ENCODE measurements at regions not wholly inside any gene's neighbourhood (a gene's known extent, or its start where the extent isn't known, plus 50 kb on each side); places are given as distances from the start of the nearest gene placed in this dataset.

- Histone ChIP-seq H3K27me3 (no peaks in the 10 kb centered on the region), H3K36me3 (no peaks in the 10 kb centered on the region), H3K4me3 (no peak overlapping the region), H3K27ac (replicated peaks in 1 of 4) (no peak overlapping the region), H3K4me1 (no peaks in the 10 kb centered on the region), H3K9me3 (no peaks in the 10 kb centered on the region)
- intact Hi-C loops (cut with DNase I): no loop called here
- DNase-seq (ENCODE audit: extremely low spot score): no peak
- 84% methylated on average over 5 of the region's 5 CpGs for WGBS
- TF ChIP-seq POLR2AphosphoS5 (IDR thresholded peaks at IDR 0.05) (no peak), CTCF (IDR thresholded peaks at IDR 0.05) (no peak), POLR2A (IDR thresholded peaks at IDR 0.05; ENCODE audit: low read depth) (no peak), EP300 (IDR thresholded peaks at IDR 0.05) (no peak)
Measured at GRCh38 chr20:48094196-48094749, 309.0 kb upstream of the SULF2 start.

DNA sequence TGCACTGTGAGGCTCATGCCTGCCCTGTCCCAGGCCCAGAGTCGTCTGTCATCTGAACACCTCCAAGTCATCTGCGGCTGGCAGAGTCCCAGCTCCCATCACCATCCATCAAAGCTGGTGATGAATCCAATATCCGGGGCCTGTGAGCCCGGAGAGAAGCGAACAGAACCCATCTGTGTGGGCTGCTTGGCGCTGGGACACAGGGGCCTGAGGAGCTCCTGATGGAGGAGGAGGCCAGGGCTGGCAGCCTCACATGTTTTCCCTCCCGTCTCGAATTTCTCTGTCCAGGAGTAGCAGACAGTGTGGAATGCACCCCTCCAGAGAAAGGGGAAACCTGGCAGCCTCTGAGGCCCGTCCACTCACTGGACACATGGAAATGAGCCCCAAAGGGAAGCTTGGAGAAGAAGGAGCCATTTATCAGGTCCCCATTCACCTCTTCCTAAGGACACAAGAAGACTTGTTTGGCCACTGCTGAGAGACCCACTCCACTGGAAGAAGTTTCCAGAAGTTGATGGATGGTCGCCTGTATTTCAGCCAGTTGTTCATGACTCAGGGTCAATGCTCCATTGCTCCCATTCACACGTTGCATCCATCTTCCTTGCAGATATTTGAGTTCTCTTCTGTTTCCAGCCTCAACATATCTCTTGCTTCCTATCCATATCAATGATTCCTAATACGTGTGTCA, 307.5 kb upstream of the SULF2 start:
- H3K4me1 ChIP-seq: no peaks in the 10 kb centered on the region
- no peaks in the 10 kb centered on the region for H3K27me3 ChIP-seq
- no peak for TF ChIP-seq POLR2AphosphoS5 (IDR thresholded peaks at IDR 0.05)
- TF ChIP-seq CTCF (IDR thresholded peaks at IDR 0.05): no peak
- TF ChIP-seq POLR2A (IDR thresholded peaks at IDR 0.05; ENCODE audit: low read depth): no peak
- no peak for TF ChIP-seq EP300 (IDR thresholded peaks at IDR 0.05)

DNA sequence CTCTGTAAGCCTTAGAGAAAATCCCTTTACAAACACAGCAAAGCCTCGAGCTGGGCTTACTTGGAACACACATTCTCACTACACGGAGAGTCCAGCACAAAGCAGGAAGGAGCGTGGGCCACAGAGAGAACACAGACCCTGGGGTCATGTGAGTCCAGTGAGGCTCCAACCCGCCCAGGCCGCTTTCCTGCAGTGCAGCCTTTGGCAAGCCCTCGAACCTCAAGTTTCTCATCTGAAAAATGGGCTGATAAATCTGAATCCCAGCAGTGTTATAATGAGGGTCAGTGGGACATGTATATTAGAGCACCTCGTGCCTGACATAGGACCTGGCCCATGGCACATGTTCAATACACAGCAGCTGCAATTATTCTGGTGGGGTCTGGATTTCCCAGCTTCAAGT, 305.5 kb upstream of the SULF2 start:
- WGBS: 85% methylated on average over 5 of the region's 7 CpGs
- Histone ChIP-seq H3K27ac (replicated peaks in 1 of 4) (no peak overlapping the region), H3K4me3 (no peak overlapping the region), H3K4me1 (peaks cover 0 to 11% (median 7%) of the 10 kb centered on the region in 4 donors), H3K9me3 (no peaks in the 10 kb centered on the region), H3K36me3 (no peaks in the 10 kb centered on the region), H3K27me3 (no peaks in the 10 kb centered on the region)
- TF ChIP-seq CTCF (IDR thresholded peaks at IDR 0.05): no peak
- no peak for TF ChIP-seq POLR2AphosphoS5 (IDR thresholded peaks at IDR 0.05)
- TF ChIP-seq POLR2A (IDR thresholded peaks at IDR 0.05; ENCODE audit: low read depth): no peak
- no peak for TF ChIP-seq EP300 (IDR thresholded peaks at IDR 0.05)
- intact Hi-C loops (cut with DNase I): no loop called here
- no peak for DNase-seq (ENCODE audit: extremely low spot score)

More for the DNA sequence above, 307.5 kb upstream of the SULF2 start:
- WGBS: 81% methylated on average over 3 of the region's 12 CpGs
- no peaks in the 10 kb centered on the region for H3K9me3 ChIP-seq
- DNase-seq (ENCODE audit: extremely low spot score): no peak
- no peaks in the 10 kb centered on the region for H3K36me3 ChIP-seq
- no peak overlapping the region for H3K4me3 ChIP-seq
- H3K27ac ChIP-seq (replicated peaks in 1 of 4): no peak overlapping the region
- intact Hi-C loops (cut with DNase I): no loop called here

DNA sequence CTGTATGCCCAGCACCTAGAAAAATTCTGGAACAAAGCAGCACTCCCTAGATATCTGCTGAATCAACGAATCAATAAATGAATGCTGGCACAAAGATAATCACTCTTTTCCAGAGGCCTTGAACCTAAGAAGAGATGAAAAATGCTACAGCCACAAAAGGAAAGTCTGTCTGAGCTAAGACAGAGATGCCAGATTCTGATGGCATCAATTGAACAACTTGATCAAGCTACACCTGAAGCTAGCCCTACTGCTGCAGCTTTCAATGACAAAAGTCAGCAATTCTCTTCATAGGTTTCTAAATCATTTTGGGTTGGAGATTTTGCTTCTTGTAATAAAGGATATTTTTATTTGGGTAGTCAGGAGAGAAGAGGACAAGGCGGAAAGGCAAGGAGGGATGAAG, 305.0 kb upstream of the SULF2 start:
- no peaks in the 10 kb centered on the region for H3K36me3 ChIP-seq
- TF ChIP-seq POLR2A (IDR thresholded peaks at IDR 0.05; ENCODE audit: low read depth) (no peak), EP300 (IDR thresholded peaks at IDR 0.05) (no peak), POLR2AphosphoS5 (IDR thresholded peaks at IDR 0.05) (no peak), CTCF (IDR thresholded peaks at IDR 0.05) (no peak)
- DNase-seq (ENCODE audit: extremely low spot score): no peak
- H3K4me1 ChIP-seq: peaks cover 0 to 14% (median 9%) of the 10 kb centered on the region in 4 donors
- no peak overlapping the region for H3K27ac ChIP-seq (replicated peaks in 1 of 4)
- no peak overlapping the region for H3K4me3 ChIP-seq
- H3K27me3 ChIP-seq: no peaks in the 10 kb centered on the region
- WGBS: 96% methylated on average over 2 of the region's 2 CpGs
- no peaks in the 10 kb centered on the region for H3K9me3 ChIP-seq
- intact Hi-C loops (cut with DNase I): no loop called here
